Ishikawa (cell line): ENCODE measurements at regions not wholly inside any gene's neighbourhood (a gene's known extent, or its start where the extent isn't known, plus 50 kb on each side); places are given as distances from the start of the nearest gene placed in this dataset.

Experiments used
- CEBPB ChIP-seq: IDR thresholded peaks from 2 replicates; pipeline ENCODE4 v1.6.1; 2012
- TAF1 ChIP-seq: IDR thresholded peaks from 2 replicates; pipeline ENCODE4 v1.6.1; 2012; ENCODE audit warnings: low read depth, mild to moderate bottlenecking
- TEAD4 ChIP-seq: IDR thresholded peaks from 2 replicates; pipeline ENCODE4 v1.6.1; 2012

GRCh38 chr13:93086329-93086728 is 140.3 kb upstream of the GPC6 start:
- TF ChIP-seq TEAD4 (no peak), TAF1 (no peak), CEBPB (no peak)
